ENCODE measurements at regions not wholly inside any gene's neighbourhood (a gene's known extent, or its start where the extent isn't known, plus 50 kb on each side); places are given as distances from the start of the nearest gene placed in this dataset.

GRCh38 chr4:187090401-187090800 is 366.7 kb upstream of the FAT1 start:
- Histone ChIP-seq H4K5ac (ENCODE audit: insufficient read length, low read depth, low read length) (no peak overlapping the region), H2BK5ac (ENCODE audit: low read depth, low read length) (no peak overlapping the region), H3K79me2 (ENCODE audit: control insufficient read depth in 1 of 2, insufficient read depth in 2 of 2, low read length in 2 of 2) (no peaks in the 10 kb centered on the region), H3K23ac (ENCODE audit: insufficient read length) (no peak overlapping the region), H3K18ac (ENCODE audit: extremely low read depth, low read length) (no peak overlapping the region), H4K20me1 (replicated peaks in 1 of 2; ENCODE audit: control insufficient read depth in 1 of 2, insufficient read depth in 2 of 2, low read length in 2 of 2) (no peaks in the 10 kb centered on the region), H3K79me1 (ENCODE audit: low read depth, low read length) (no peaks in the 10 kb centered on the region), H3K4me1 (replicated peaks in 1 of 4; ENCODE audit: control insufficient read depth in 3 of 4, insufficient read depth in 4 of 4, low read length in 3 of 4) (no peaks in the 10 kb centered on the region), H2AK5ac (ENCODE audit: low read depth, low read length) (no peak overlapping the region), H3K56ac (replicated peaks; ENCODE audit: insufficient read length, low read depth, low read length) (no peak overlapping the region), H3K4me3 (ENCODE audit: extremely low read depth in 1 of 4, insufficient read depth in 2 of 4, low read depth in 3 of 4, low read length in 4 of 4) (no peak overlapping the region), H2BK12ac (ENCODE audit: low read depth, low read length) (no peak overlapping the region), H4K91ac (replicated peaks; ENCODE audit: insufficient read length, low read length) (no peak overlapping the region), H3K4ac (replicated peaks; ENCODE audit: insufficient read length, low read depth, low read length) (no peak overlapping the region), H3K23me2 (ENCODE audit: low read depth, low read length) (no peaks in the 10 kb centered on the region), H3K4me2 (ENCODE audit: insufficient read depth in 1 of 2, low read depth in 2 of 2, low read length in 2 of 2) (no peak overlapping the region), H2BK15ac (ENCODE audit: low read length) (no peak overlapping the region), H3K14ac (ENCODE audit: insufficient read length) (no peak overlapping the region), H4K8ac (ENCODE audit: extremely low read depth, insufficient read depth, low read length) (no peak overlapping the region), H2BK20ac (ENCODE audit: low read length) (no peak overlapping the region), H2BK120ac (replicated peaks; ENCODE audit: low read depth, low read length) (no peak overlapping the region), H3K9ac (replicated peaks in 1 of 4; ENCODE audit: extremely low read depth in 1 of 4, low read depth in 3 of 4, low read length in 3 of 4) (no peak overlapping the region), H3K9me3 (ENCODE audit: insufficient read depth in 2 of 2, low read depth in 1 of 2, low read length in 1 of 2) (no peaks in the 10 kb centered on the region), H3K27ac (ENCODE audit: low read depth, low read length) (no peak overlapping the region), H3K36me3 (ENCODE audit: control insufficient read depth in 2 of 4, insufficient read depth in 4 of 4, low read length in 3 of 4) (no peaks in the 10 kb centered on the region), H3K27me3 (replicated peaks in 1 of 4; ENCODE audit: control insufficient read depth in 3 of 4, extremely low read depth in 1 of 4, insufficient read depth in 3 of 4, low read length in 3 of 4) (no peaks in the 10 kb centered on the region), H2AFZ (ENCODE audit: low read length) (no peak overlapping the region)
- ChIA-PET CTCF (ENCODE audit: partially characterized antibody) (interaction anchor here (1.3 kb wide), 1 partner anchor 9 kb away, joined by 3 read pairs; no protein-coding TSS in a partner anchor), POLR2A (ENCODE audit: partially characterized antibody) (no interaction called here)
- 96% methylated on average over 11 of the region's 11 CpGs; no CpG with 5 or more reads in 1 of the 2 experiments for WGBS, 2 experiments (ENCODE audit: extremely low coverage in 1 of 2, insufficient coverage in 1 of 2, insufficient read length in 1 of 2, insufficient replicate concordance in 2 of 2, low coverage in 1 of 2, low lambda C conversion rate in 2 of 2, missing lambda C conversion rate in 1 of 2)
- DNase-seq (ENCODE audit: low read depth in 1 of 2, low spot score in 2 of 2) = no peak
- FAIRE-seq = no peak
- no peak for TF ChIP-seq CBX8 (IDR thresholded peaks at IDR 0.05; ENCODE audit: borderline replicate concordance, low read depth, low read length)
- no peak for TF ChIP-seq GABPA (IDR thresholded peaks at IDR 0.05; ENCODE audit: borderline replicate concordance, insufficient read depth, low read length)

Measured in H1 (cell line).